ENCODE measurements at regions not wholly inside any gene's neighbourhood (a gene's known extent, or its start where the extent isn't known, plus 50 kb on each side); places are given as distances from the start of the nearest gene placed in this dataset.

DNA sequence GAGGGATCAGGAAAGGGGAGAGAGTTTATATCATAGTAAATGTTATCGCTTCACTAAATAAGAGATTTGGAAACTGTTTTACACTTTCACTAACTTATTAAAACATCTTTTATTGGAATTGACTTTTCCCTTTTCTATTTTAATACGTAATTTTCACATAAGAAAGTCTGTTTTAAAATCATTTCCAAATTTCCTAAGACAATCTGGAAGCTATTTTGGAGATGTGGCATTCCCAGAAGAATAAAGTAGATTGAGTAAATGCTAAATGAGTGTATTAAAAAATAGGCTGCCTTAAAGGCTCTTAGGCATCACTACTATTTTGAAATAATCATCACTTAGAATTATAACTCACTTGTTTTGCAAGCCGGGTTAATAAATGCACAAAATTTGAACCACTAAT, 763.5 kb downstream of the EDEM1 start:
- Mint-ChIP-seq H3K27me3 (no peaks in the 10 kb centered on the region), H3K4me3 (no peak overlapping the region), H3K4me1 (ENCODE audit: unreplicated experiment) (peaks cover 16% of the 10 kb centered on the region), H3K27ac (no peak overlapping the region), H3K9me3 (no peaks in the 10 kb centered on the region), H3K36me3 (no peaks in the 10 kb centered on the region)
- DNase-seq (ENCODE audit: extremely low spot score, unreplicated experiment) = no peak
- no peak for TF ChIP-seq CTCF (conservative IDR thresholded peaks at IDR 0.05)

GRCh38 chr3:5972586-5972985, 785.1 kb downstream of the EDEM1 start:
- Mint-ChIP-seq H3K4me1 (ENCODE audit: unreplicated experiment) (no peaks in the 10 kb centered on the region), H3K9me3 (peaks cover 8% of the 10 kb centered on the region), H3K27ac (no peak overlapping the region), H3K4me3 (no peak overlapping the region), H3K36me3 (no peaks in the 10 kb centered on the region), H3K27me3 (no peaks in the 10 kb centered on the region)
- no peak for DNase-seq (ENCODE audit: extremely low spot score, unreplicated experiment)
- no peak for TF ChIP-seq CTCF (conservative IDR thresholded peaks at IDR 0.05)

- Mint-ChIP-seq H3K9me3 (no peaks in the 10 kb centered on the region), H3K27ac (no peak overlapping the region), H3K4me1 (ENCODE audit: unreplicated experiment) (no peaks in the 10 kb centered on the region), H3K36me3 (no peaks in the 10 kb centered on the region), H3K4me3 (no peak overlapping the region), H3K27me3 (no peaks in the 10 kb centered on the region)
- no peak for DNase-seq (ENCODE audit: extremely low spot score, unreplicated experiment)
- TF ChIP-seq CTCF (conservative IDR thresholded peaks at IDR 0.05) = no peak
These were observed 787.3 kb downstream of the EDEM1 start for GRCh38 chr3:5974630-5975322.

DNA sequence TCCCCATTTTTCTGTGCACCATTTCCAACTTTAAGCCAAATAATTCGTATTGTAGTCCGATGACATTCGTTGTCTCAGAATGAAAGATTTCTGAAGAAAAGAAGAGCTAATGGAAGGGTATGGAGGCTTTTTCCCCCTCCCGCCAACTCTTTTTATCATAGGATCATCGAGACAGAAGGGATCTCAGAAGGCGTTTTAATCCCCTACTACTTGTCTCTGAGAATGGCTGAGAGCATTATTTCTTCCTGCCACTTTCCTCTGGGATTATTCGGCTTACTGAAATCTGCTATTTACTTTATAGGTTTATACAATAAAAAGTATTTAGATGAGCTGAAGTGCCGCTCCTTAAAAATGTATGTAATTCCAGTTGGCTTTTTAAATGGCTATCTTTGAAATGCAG, 789.8 kb downstream of the EDEM1 start:
- TF ChIP-seq CTCF (conservative IDR thresholded peaks at IDR 0.05) = no peak
- peaks cover 3% of the 10 kb centered on the region for H3K36me3 Mint-ChIP-seq
- no peaks in the 10 kb centered on the region for H3K27me3 Mint-ChIP-seq
- H3K27ac Mint-ChIP-seq = no peak overlapping the region
- H3K4me1 Mint-ChIP-seq (ENCODE audit: unreplicated experiment) = no peaks in the 10 kb centered on the region
- no peak overlapping the region for H3K4me3 Mint-ChIP-seq
- H3K9me3 Mint-ChIP-seq = peaks cover 10% of the 10 kb centered on the region
- DNase-seq (ENCODE audit: extremely low spot score, unreplicated experiment) = no peak

DNA sequence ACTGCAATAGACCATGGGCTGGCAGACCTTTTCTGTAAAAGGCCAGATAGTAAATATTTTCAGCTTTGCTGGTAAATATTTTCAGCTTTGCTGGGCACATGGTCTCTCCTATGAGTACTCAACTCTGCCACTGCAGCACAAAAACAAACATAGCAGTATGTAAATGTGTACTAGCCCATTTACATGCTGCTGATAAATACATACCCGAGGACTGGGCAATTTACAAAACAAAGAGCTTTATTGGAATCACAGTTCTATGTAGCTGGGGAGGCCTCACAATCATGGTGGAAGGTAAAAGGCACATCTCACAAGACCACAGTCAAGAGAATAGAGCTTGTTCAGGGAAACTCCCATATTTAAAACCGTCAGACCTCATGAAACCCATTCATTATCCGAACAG, 793.0 kb downstream of the EDEM1 start:
- no peak overlapping the region for H3K27ac Mint-ChIP-seq
- peaks cover 5% of the 10 kb centered on the region for H3K36me3 Mint-ChIP-seq
- no peaks in the 10 kb centered on the region for H3K27me3 Mint-ChIP-seq
- no peak for DNase-seq (ENCODE audit: extremely low spot score, unreplicated experiment)
- H3K9me3 Mint-ChIP-seq = peaks cover 10% of the 10 kb centered on the region
- H3K4me3 Mint-ChIP-seq = no peak overlapping the region
- H3K4me1 Mint-ChIP-seq (ENCODE audit: unreplicated experiment) = no peaks in the 10 kb centered on the region
- TF ChIP-seq CTCF (conservative IDR thresholded peaks at IDR 0.05) = no peak

- no peak for DNase-seq (ENCODE audit: extremely low spot score, unreplicated experiment)
- no peak overlapping the region for H3K27ac Mint-ChIP-seq
- H3K27me3 Mint-ChIP-seq = no peaks in the 10 kb centered on the region
- TF ChIP-seq CTCF (conservative IDR thresholded peaks at IDR 0.05) = no peak
- peaks cover under 1% of the 10 kb centered on the region for H3K36me3 Mint-ChIP-seq
- no peaks in the 10 kb centered on the region for H3K4me1 Mint-ChIP-seq (ENCODE audit: unreplicated experiment)
- peak overlapping the region; percentile 69 for H3K4me3 Mint-ChIP-seq
- peaks cover 12% of the 10 kb centered on the region for H3K9me3 Mint-ChIP-seq
These were observed 807.1 kb downstream of the EDEM1 start for GRCh38 chr3:5994651-5995050.
